A549 (cell line): ENCODE measurements at regions not wholly inside any gene's neighbourhood (a gene's known extent, or its start where the extent isn't known, plus 50 kb on each side); places are given as distances from the start of the nearest gene placed in this dataset.
"Not testable (repeated sequence)": the region's sequence is repeated elsewhere in the genome, so short reads cannot be mapped to it uniquely, and the experiment has no call there.

Source experiments
- ATAC-seq, 2 experiments: fragments of 200-7000 bp in 1 of 2; fragments of >200 bp in 1 of 2; cut with Nextera tagmentation in 1 of 2; cut with Tn5 transposase in 1 of 2; 3 replicates each; pipeline versions ENCODE4 v1.8.0 to v1.9.1; 2018 to 2020; ENCODE audit warnings: mild to moderate bottlenecking in 1 of 2, moderate library complexity in 1 of 2
- CTCF ChIA-PET: fragments of 300-600 bp; sonication (Branson Sonifier 250); formaldehyde crosslinking; extraction: SDS; loops from one replicate; lab custom pipeline; 2021; ENCODE audit warnings: antibody characterized with exemption, inconsistent platforms; lab: Yijun Ruan, JAX
- POLR2A ChIA-PET: fragments of 350-600 bp; formaldehyde crosslinking; extraction: SDS; loops from one replicate; lab custom pipeline; 2021; ENCODE audit warnings: antibody characterized with exemption, inconsistent platforms; lab: Yijun Ruan, JAX
- DNase-seq, 2 experiments: peaks; one replicate each; pipeline versions ENCODE4 v3.0.0 to v3.0.0-alpha.2; 2011 to 2016; ENCODE audit warnings: low read depth in 1 of 2, low spot score in 1 of 2
- FAIRE-seq: peaks from 2 replicates; lab custom pipeline; 2011; peaks lifted over from hg19 to GRCh38; lab: Jason Lieb, UNC
- H3K27ac ChIP-seq, 2 experiments: fragments of >200 bp; sonication (Bioruptor Twin); formaldehyde crosslinking; 3 replicates each; pipeline ENCODE4 v1.5.1; 2016 to 2017
- H3K4me1 ChIP-seq: fragments of >200 bp; sonication (Bioruptor Twin); formaldehyde crosslinking; 3 replicates; pipeline ENCODE4 v1.6.1; 2016
- H3K4me2 ChIP-seq: fragments of >200 bp; sonication (Bioruptor Twin); formaldehyde crosslinking; 3 replicates; pipeline ENCODE4 v1.6.1; 2016
- H3K4me3 ChIP-seq: fragments of >200 bp; sonication (Bioruptor Twin); formaldehyde crosslinking; 3 replicates; pipeline ENCODE4 v1.5.1; 2016
- H3K9me3 ChIP-seq: fragments of >200 bp; sonication (Bioruptor Twin); formaldehyde crosslinking; 3 replicates; pipeline ENCODE4 v1.6.1; 2016
- CBX8 ChIP-seq: fragments of 200-600 bp; sonication (generic); IDR thresholded peaks from 2 replicates; pipeline ENCODE4 v1.6.1; 2016
- CHD4 ChIP-seq: fragments of 200-600 bp; sonication (generic); IDR thresholded peaks from 2 replicates; pipeline ENCODE4 v1.6.1; 2016; ENCODE audit warnings: antibody characterized with exemption, mild to moderate bottlenecking, borderline replicate concordance
- EHF ChIP-seq: fragments of 250-450 bp; sonication (Bioruptor Pico); IDR thresholded peaks from 2 replicates; pipeline ENCODE4 v1.5.0; 2020; ENCODE audit warnings: mild to moderate bottlenecking
- EP300 ChIP-seq, 2 experiments: fragments of >200 bp; sonication (Bioruptor Twin); formaldehyde crosslinking; IDR thresholded peaks; 2 replicates in 1 of 2; 3 replicates in 1 of 2; pipeline ENCODE4 v1.6.1; 2016 to 2017
- FOXS1 ChIP-seq: fragments of 250-450 bp; sonication (Bioruptor Pico); IDR thresholded peaks from 2 replicates; pipeline ENCODE4 v1.5.0; 2020; ENCODE audit warnings: mild to moderate bottlenecking, moderate library complexity
- HDAC2 ChIP-seq: fragments of 200-600 bp; sonication (generic); IDR thresholded peaks from 2 replicates; pipeline ENCODE4 v1.6.1; 2016
- HES2 ChIP-seq: fragments of >200 bp; sonication (Bioruptor Twin); formaldehyde crosslinking; IDR thresholded peaks from 2 replicates; pipeline ENCODE4 v1.6.1; 2016
- JUN ChIP-seq, 2 experiments: fragments of >200 bp; sonication (Bioruptor Twin); formaldehyde crosslinking; IDR thresholded peaks; 2 replicates in 1 of 2; 3 replicates in 1 of 2; pipeline ENCODE4 v1.6.1; 2016 to 2017
- MAFK ChIP-seq: fragments of 450-650 bp; IDR thresholded peaks from 2 replicates; pipeline ENCODE4 v1.6.1; 2014; ENCODE audit not compliant: partially characterized antibody
- MAZ ChIP-seq: fragments of 150-350 bp; IDR thresholded peaks from 2 replicates; pipeline ENCODE4 v1.6.1; 2014; ENCODE audit warnings: antibody characterized with exemption, low read depth, low read length, borderline replicate concordance
- MYC ChIP-seq: IDR thresholded peaks from 2 replicates; pipeline ENCODE4 v1.6.1; 2012; ENCODE audit warnings: mild to moderate bottlenecking, inconsistent platforms, low read length, improper control_type of control experiment, borderline replicate concordance
- NFE2L2 ChIP-seq: fragments of 150-350 bp; conservative IDR thresholded peaks from 2 replicates; pipeline ENCODE4 v1.6.1; 2014; ENCODE audit warnings: low read length
- NPAS2 ChIP-seq: fragments of 250-450 bp; sonication (Bioruptor Pico); IDR thresholded peaks from 2 replicates; pipeline ENCODE4 v1.8.0; 2022; ENCODE audit warnings: mild to moderate bottlenecking, moderate library complexity, borderline replicate concordance
- NR3C1 ChIP-seq: fragments of >200 bp; sonication (Bioruptor Twin); formaldehyde crosslinking; IDR thresholded peaks from 3 replicates; pipeline ENCODE4 v1.6.1; 2017
- PHF8 ChIP-seq: fragments of 200-600 bp; sonication (generic); IDR thresholded peaks from 2 replicates; pipeline ENCODE4 v1.6.1; 2016; ENCODE audit warnings: low read depth, mild to moderate bottlenecking, antibody characterized with exemption, moderate library complexity, borderline replicate concordance
- POLR2AphosphoS2 ChIP-seq: conservative IDR thresholded peaks from 2 replicates; pipeline ENCODE4 v1.6.1; 2012; ENCODE audit warnings: low read length, improper control_type of control experiment, inconsistent platforms
- RARB ChIP-seq: fragments of 250-450 bp; sonication (Bioruptor Pico); IDR thresholded peaks from 2 replicates; pipeline ENCODE4 v1.8.0; 2021; ENCODE audit warnings: mild to moderate bottlenecking, moderate library complexity
- RNF2 ChIP-seq: fragments of 200-600 bp; sonication (generic); IDR thresholded peaks from 2 replicates; pipeline ENCODE4 v1.6.1; 2016; ENCODE audit warnings: low read depth, mild to moderate bottlenecking, antibody characterized with exemption, moderate library complexity, borderline replicate concordance
- SMC3 ChIP-seq: fragments of >200 bp; sonication (Bioruptor Twin); formaldehyde crosslinking; IDR thresholded peaks from 3 replicates; pipeline ENCODE4 v1.6.1; 2018; ENCODE audit warnings: inconsistent platforms
- TFCP2L1 ChIP-seq: fragments of 250-450 bp; sonication (Bioruptor Pico); IDR thresholded peaks from 2 replicates; pipeline ENCODE4 v1.5.0; 2021; ENCODE audit warnings: mild to moderate bottlenecking
- TP53 ChIP-seq: fragments of 250-450 bp; sonication (Bioruptor Pico); IDR thresholded peaks from 2 replicates; pipeline ENCODE4 v1.5.0; 2021; ENCODE audit warnings: mild to moderate bottlenecking, moderate library complexity
- ZFP36 ChIP-seq: fragments of 450-650 bp; IDR thresholded peaks from 2 replicates; pipeline ENCODE4 v1.6.1; 2014; ENCODE audit warnings: borderline replicate concordance; ENCODE audit not compliant: partially characterized antibody
- WGBS: methylation state at CpG from one replicate; pipeline ENCODE4 v1.1.6; 2017; ENCODE audit errors: missing lambda C conversion rate; 5-methylcytosine and 5-hydroxymethylcytosine counted together
- TF ChIP-seq, protein P1 (sequence below): fragments of 450-650 bp; IDR thresholded peaks from 2 replicates; pipeline ENCODE4 v1.6.1; 2014; ENCODE audit warnings: antibody characterized with exemption

DNA sequence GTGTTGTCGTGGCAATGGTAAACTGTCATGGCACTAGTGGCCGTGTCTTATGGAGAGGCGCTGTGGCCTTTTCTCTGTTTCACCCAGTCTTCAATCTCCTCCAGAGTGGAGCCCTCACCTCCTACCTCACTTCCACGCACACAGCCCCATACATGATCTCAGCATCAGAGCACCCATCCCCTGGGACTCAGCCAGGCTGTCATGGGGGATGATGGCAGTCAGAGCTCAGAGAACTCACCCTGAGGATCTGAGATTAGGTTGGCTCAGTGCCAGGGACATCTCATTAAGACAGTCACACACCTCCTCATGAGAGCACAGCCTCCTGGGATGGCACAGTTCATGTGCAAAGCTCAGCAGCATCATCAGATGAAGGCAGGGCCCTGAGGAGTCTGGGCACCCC, 316.3 kb downstream of the ADGRD1 start:
- CTCF ChIA-PET, result interaction anchor here (1.4 kb wide), 1 partner anchor 353 kb away, joined by 3 read pairs; no protein-coding TSS in a partner anchor
- H3K9me3 ChIP-seq, ATAC-seq, DNase-seq, POLR2A ChIA-PET, H3K4me2 ChIP-seq, H3K4me3 ChIP-seq: not testable (repeated sequence)
- peaks cover 36% of the 10 kb centered on the region for H3K4me1 ChIP-seq
- peak overlapping the region in 1 of 2 experiments; percentile 87; a peak in 3 of 6 replicates for H3K27ac ChIP-seq
- 90% methylated on average over 4 of the region's 4 CpGs for WGBS
- peak; percentile 46 for FAIRE-seq

DNA sequence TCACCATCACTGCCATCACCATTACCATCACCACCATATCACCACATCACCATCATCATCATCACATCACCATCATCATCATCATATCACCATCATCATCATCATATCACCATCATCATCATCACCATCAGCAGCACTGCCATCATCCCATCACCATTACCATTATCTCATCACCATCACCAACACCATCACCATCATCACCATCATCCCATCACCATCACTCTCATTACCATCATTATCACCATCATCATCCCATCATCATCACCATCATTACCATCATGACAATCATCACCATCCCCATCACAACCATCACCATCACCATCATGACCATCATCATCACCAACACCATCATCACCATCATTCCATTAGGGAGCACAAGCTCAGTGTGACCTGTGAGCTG, 318.0 kb downstream of the ADGRD1 start:
- FAIRE-seq, result peak; percentile 65
- H3K4me3 ChIP-seq, result no peak overlapping the region
- ChIA-PET CTCF (no interaction called here), POLR2A (no interaction called here)
- no peaks in the 10 kb centered on the region for H3K9me3 ChIP-seq
- TF ChIP-seq SMC3 (no peak), NFE2L2 (no peak), HDAC2 (no peak), NR3C1 (no peak), MYC (no peak), HES2 (no peak), FOXS1 (CRISPR knock-in tag) (no peak), TFCP2L1 (no peak), TP53 (CRISPR knock-in tag) (no peak), CHD4 (no peak), CBX8 (no peak), PHF8 (no peak), MAZ (no peak), POLR2AphosphoS2 (no peak), NPAS2 (no peak), EHF (no peak), RNF2 (no peak)
- TF ChIP-seq, protein P1, sequence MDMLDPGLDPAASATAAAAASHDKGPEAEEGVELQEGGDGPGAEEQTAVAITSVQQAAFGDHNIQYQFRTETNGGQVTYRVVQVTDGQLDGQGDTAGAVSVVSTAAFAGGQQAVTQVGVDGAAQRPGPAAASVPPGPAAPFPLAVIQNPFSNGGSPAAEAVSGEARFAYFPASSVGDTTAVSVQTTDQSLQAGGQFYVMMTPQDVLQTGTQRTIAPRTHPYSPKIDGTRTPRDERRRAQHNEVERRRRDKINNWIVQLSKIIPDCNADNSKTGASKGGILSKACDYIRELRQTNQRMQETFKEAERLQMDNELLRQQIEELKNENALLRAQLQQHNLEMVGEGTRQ, result no peak
- peaks cover 28% of the 10 kb centered on the region for H3K4me1 ChIP-seq
- no peak for ATAC-seq
- no peak overlapping the region for H3K27ac ChIP-seq
- no peak for DNase-seq
- H3K4me2 ChIP-seq, result no peak overlapping the region

DNA sequence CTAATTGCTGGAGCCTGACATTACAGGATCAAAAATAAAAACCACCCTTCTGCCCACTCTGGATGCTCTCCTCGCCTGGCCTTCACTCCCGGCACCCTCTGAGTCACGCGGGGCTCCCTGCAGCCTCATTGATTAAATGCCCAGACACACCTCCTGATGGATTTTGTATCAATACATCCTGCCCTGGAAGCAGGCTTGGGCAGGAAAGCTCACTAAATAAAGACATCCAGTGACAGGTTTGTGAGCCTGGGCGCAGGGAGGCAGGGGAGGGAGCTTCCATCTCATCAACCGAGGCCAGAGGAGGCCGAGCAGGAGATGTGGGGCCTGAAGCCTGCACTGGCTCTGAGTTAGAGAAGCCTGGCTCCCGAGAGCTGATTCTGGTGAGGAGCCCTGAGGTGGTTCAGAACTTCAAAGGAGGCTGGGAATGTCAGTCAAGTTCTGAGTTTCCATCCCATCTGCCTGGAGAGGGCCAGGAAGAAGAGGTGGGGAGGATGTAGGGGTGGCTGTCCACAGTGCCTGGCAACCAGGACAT, 318.6 kb downstream of the ADGRD1 start:
- H3K4me3 ChIP-seq, POLR2A ChIA-PET, ATAC-seq, FAIRE-seq, CTCF ChIA-PET, DNase-seq, H3K9me3 ChIP-seq, H3K4me2 ChIP-seq: not testable (repeated sequence)
- 80% methylated on average over 8 of the region's 8 CpGs for WGBS
- H3K27ac ChIP-seq, result peak overlapping the region in 1 of 2 experiments; percentile 34; a peak in 1 of 6 replicates
- H3K4me1 ChIP-seq, result peaks cover 22% of the 10 kb centered on the region

- no peak overlapping the region for H3K4me3 ChIP-seq
- 88% methylated on average over 10 of the region's 11 CpGs for WGBS
- no peak for ATAC-seq
- H3K4me2 ChIP-seq, result no peak overlapping the region
- H3K4me1 ChIP-seq, result peaks cover 12% of the 10 kb centered on the region
- no peak for FAIRE-seq
- POLR2A ChIA-PET, result no interaction called here
- H3K9me3 ChIP-seq, result no peaks in the 10 kb centered on the region
- DNase-seq, result no peak
- no peak for TF ChIP-seq MAFK
- no peak for TF ChIP-seq ZFP36
- TF ChIP-seq JUN (IDR thresholded peaks at IDR 0.05), result no peak
- TF ChIP-seq RARB (CRISPR knock-in tag), result no peak
- TF ChIP-seq EP300 (IDR thresholded peaks at IDR 0.05), result no peak
- no peak overlapping the region for H3K27ac ChIP-seq
- CTCF ChIA-PET, result no interaction called here
Observed at GRCh38 chr12:131273291-131273845, 319.7 kb downstream of the ADGRD1 start.
